Upper lobe of left lung (tissue), 6 donors: ENCODE measurements at regions not wholly inside any gene's neighbourhood (a gene's known extent, or its start where the extent isn't known, plus 50 kb on each side); places are given as distances from the start of the nearest gene placed in this dataset.

Experiments
- ATAC-seq, 2 donors: fragments of 200-7000 bp; cut with Tn5 transposase; one replicate each; pipeline ENCODE4 v1.9.1; 2022; ENCODE audit warnings: mild to moderate bottlenecking in 2 of 2, moderate library complexity in 2 of 2; ENCODE audit not compliant: low FRiP score in 2 of 2
- DNase-seq, 2 donors: peaks; one replicate each; pipeline ENCODE4 v3.0.0-alpha.2; 2019 to 2020
- H3K27ac ChIP-seq, 4 donors: fragments of 200-600 bp; sonication (generic); one replicate each; pipeline ENCODE4 v1.5.1; 2016 to 2019
- H3K27me3 ChIP-seq, 4 donors: fragments of 200-600 bp; sonication (generic); one replicate each; pipeline ENCODE4 v1.5.1; 2017 to 2019
- H3K36me3 ChIP-seq, 4 donors: fragments of 200-600 bp; sonication (generic); one replicate each; pipeline ENCODE4 v1.5.1; 2016 to 2019
- H3K4me1 ChIP-seq, 4 donors: fragments of 200-600 bp; sonication (generic); one replicate each; pipeline ENCODE4 v1.5.1; 2018 to 2019
- H3K4me3 ChIP-seq, 4 donors: fragments of 200-600 bp; sonication (generic); one replicate each; pipeline ENCODE4 v1.5.1; 2017 to 2019; ENCODE audit warnings: mild to moderate bottlenecking in 2 of 4, moderate library complexity in 1 of 4
- H3K9me3 ChIP-seq, 4 donors: fragments of 200-600 bp; sonication (generic); one replicate each; pipeline ENCODE4 v1.5.1; 2018 to 2019
- EP300 ChIP-seq, 4 donors: sonication (generic); formaldehyde crosslinking; IDR thresholded peaks; one replicate each; pipeline ENCODE4 v1.5.1; 2017; ENCODE audit warnings: antibody characterized with exemption in 4 of 4, control low read depth in 2 of 4
- POLR2A ChIP-seq, 4 donors: fragments of 450-650 bp; IDR thresholded peaks; one replicate each; pipeline ENCODE4 v1.5.1; 2016 to 2017; ENCODE audit warnings: antibody characterized with exemption in 4 of 4, mild to moderate bottlenecking in 2 of 4
- POLR2AphosphoS5 ChIP-seq, 2 donors: sonication (generic); formaldehyde crosslinking; IDR thresholded peaks; one replicate each; pipeline ENCODE4 v1.5.1; 2017; ENCODE audit warnings: antibody characterized with exemption in 2 of 2
- WGBS, 2 donors: methylation state at CpG; one replicate each; pipeline ENCODE4 v1.1.5; 2017 to 2018; 5-methylcytosine and 5-hydroxymethylcytosine counted together
- TF ChIP-seq, protein P1 (sequence below), 6 experiments: fragments of 450-650 bp in 4 of 6; fragments of 200-600 bp in 2 of 6; sonication (generic) in 2 of 6; IDR thresholded peaks; one replicate each; pipeline ENCODE4 v1.5.1; 2016 to 2019; ENCODE audit warnings: antibody characterized with exemption in 6 of 6
- donor health status: DM: no; HTN: no; CAD: no; lungs with moderate emphysema.
- donor health status: DM: no; HTN: yes; CAD: no; lungs with severe emphysema.

- H3K4me1 ChIP-seq, result no peaks in the 10 kb centered on the region
- H3K36me3 ChIP-seq, result no peaks in the 10 kb centered on the region
- peak overlapping the region in 1 of 4 donors; percentile 11 for H3K27ac ChIP-seq
- H3K27me3 ChIP-seq, result no peaks in the 10 kb centered on the region
- TF ChIP-seq, protein P1, sequence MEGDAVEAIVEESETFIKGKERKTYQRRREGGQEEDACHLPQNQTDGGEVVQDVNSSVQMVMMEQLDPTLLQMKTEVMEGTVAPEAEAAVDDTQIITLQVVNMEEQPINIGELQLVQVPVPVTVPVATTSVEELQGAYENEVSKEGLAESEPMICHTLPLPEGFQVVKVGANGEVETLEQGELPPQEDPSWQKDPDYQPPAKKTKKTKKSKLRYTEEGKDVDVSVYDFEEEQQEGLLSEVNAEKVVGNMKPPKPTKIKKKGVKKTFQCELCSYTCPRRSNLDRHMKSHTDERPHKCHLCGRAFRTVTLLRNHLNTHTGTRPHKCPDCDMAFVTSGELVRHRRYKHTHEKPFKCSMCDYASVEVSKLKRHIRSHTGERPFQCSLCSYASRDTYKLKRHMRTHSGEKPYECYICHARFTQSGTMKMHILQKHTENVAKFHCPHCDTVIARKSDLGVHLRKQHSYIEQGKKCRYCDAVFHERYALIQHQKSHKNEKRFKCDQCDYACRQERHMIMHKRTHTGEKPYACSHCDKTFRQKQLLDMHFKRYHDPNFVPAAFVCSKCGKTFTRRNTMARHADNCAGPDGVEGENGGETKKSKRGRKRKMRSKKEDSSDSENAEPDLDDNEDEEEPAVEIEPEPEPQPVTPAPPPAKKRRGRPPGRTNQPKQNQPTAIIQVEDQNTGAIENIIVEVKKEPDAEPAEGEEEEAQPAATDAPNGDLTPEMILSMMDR (IDR thresholded peaks at IDR 0.05), result peak; percentile 48 to 68 (median 59)
- TF ChIP-seq POLR2A (IDR thresholded peaks at IDR 0.05), result no peak
- H3K9me3 ChIP-seq, result no peaks in the 10 kb centered on the region
- no peak overlapping the region for H3K4me3 ChIP-seq
- WGBS, 2 donors, result 50 to 53% methylated on average over 9 of the region's 9 CpGs
- DNase-seq, result peak in 1 of 2 donors; percentile 53
- ATAC-seq, result peak; percentile 28 to 77
Measured at GRCh38 chr22:22787786-22788459, 99.7 kb upstream of the IGLL5 start.

- Histone ChIP-seq H3K36me3 (no peaks in the 10 kb centered on the region), H3K27me3 (no peaks in the 10 kb centered on the region), H3K4me1 (no peaks in the 10 kb centered on the region), H3K4me3 (no peak overlapping the region), H3K27ac (peak overlapping the region in 1 of 4 donors; percentile 11), H3K9me3 (no peaks in the 10 kb centered on the region)
- TF ChIP-seq POLR2AphosphoS5 (IDR thresholded peaks at IDR 0.05), result no peak
- TF ChIP-seq, protein P1 (IDR thresholded peaks at IDR 0.05), result no peak
- TF ChIP-seq POLR2A (IDR thresholded peaks at IDR 0.05), result no peak
- no peak for TF ChIP-seq EP300 (IDR thresholded peaks at IDR 0.05)
- WGBS, 2 donors, result 84% methylated on average over 8 of the region's 9 CpGs; no CpG with 5 or more reads in 1 of the 2 donors
- ATAC-seq, result peak in 1 of 2 donors; percentile 12
- peak in 1 of 2 donors; percentile 47 for DNase-seq
Measured at GRCh38 chr22:22788460-22789037, 99.1 kb upstream of the IGLL5 start.

GRCh38 chr22:22789233-22789921 lies 98.2 kb upstream of the IGLL5 start:
- Histone ChIP-seq H3K9me3 (no peaks in the 10 kb centered on the region), H3K4me1 (no peaks in the 10 kb centered on the region), H3K27ac (no peak overlapping the region), H3K36me3 (no peaks in the 10 kb centered on the region), H3K4me3 (no peak overlapping the region), H3K27me3 (no peaks in the 10 kb centered on the region)
- ATAC-seq (no peak), DNase-seq (no peak)
- TF ChIP-seq, protein P1 (IDR thresholded peaks at IDR 0.05), result no peak
- TF ChIP-seq EP300 (IDR thresholded peaks at IDR 0.05), result no peak
- no peak for TF ChIP-seq POLR2A (IDR thresholded peaks at IDR 0.05)
- TF ChIP-seq POLR2AphosphoS5 (IDR thresholded peaks at IDR 0.05), result no peak
- WGBS, 2 donors, result 63 to 77% methylated on average over 2 of the region's 2 CpGs

- Histone ChIP-seq H3K27ac (no peak overlapping the region), H3K9me3 (no peaks in the 10 kb centered on the region), H3K4me1 (no peaks in the 10 kb centered on the region), H3K27me3 (no peaks in the 10 kb centered on the region), H3K36me3 (no peaks in the 10 kb centered on the region), H3K4me3 (no peak overlapping the region)
- TF ChIP-seq, protein P1 (IDR thresholded peaks at IDR 0.05), result no peak
- TF ChIP-seq POLR2AphosphoS5 (IDR thresholded peaks at IDR 0.05) (no peak), EP300 (IDR thresholded peaks at IDR 0.05) (no peak)
- 73 to 83% methylated on average over 2 to 6 of the region's 6 CpGs for WGBS, 2 donors
- no peak for DNase-seq
- no peak for ATAC-seq
Measured at GRCh38 chr22:22789922-22790845, 97.4 kb upstream of the IGLL5 start.
